IMR-90 (cell line): ENCODE measurements at regions not wholly inside any gene's neighbourhood (a gene's known extent, or its start where the extent isn't known, plus 50 kb on each side); places are given as distances from the start of the nearest gene placed in this dataset.

ENCODE experiments used
- ATAC-seq: fragments of 200-7000 bp; cut with Tn5 transposase; 2 replicates; pipeline ENCODE4 v1.9.1; 2020; ENCODE audit warnings: low read depth, mild to moderate bottlenecking, moderate library complexity
- BruUV-seq: library from RNA; stranded (reverse); fragments of 400-500 nt; replicated peaks from 2 replicates; lab custom pipeline; 2021; lab: Mats Ljungman, UMichigan
- CTCF ChIA-PET: fragments of 300-600 bp; formaldehyde crosslinking; extraction: SDS; loops from one replicate; lab custom pipeline; 2021; ENCODE audit warnings: antibody characterized with exemption; lab: Yijun Ruan, JAX
- POLR2A ChIA-PET: fragments of 300-600 bp; sonication (Branson Sonifier 250); formaldehyde crosslinking; loops from one replicate; lab custom pipeline; 2022; ENCODE audit warnings: antibody characterized with exemption; ENCODE audit not compliant: unreplicated experiment; lab: Charles Lee
- DNase-seq: peaks from one replicate; pipeline ENCODE4 v3.0.0; 2013
- H2AFZ ChIP-seq: replicated peaks from 2 replicates; pipeline ENCODE3; 2013; ENCODE audit warnings: low read length, mild to moderate bottlenecking; ENCODE audit not compliant: poor library complexity
- H2AK5ac ChIP-seq: 2 replicates; pipeline ENCODE4 v1.6.1; 2013; ENCODE audit warnings: low read depth, low read length, inconsistent platforms
- H2AK9ac ChIP-seq: replicated peaks from 2 replicates; pipeline ENCODE3; 2013; ENCODE audit warnings: mild to moderate bottlenecking, low read depth, low read length, moderate library complexity; ENCODE audit not compliant: poor library complexity
- H2BK120ac ChIP-seq: 2 replicates; pipeline ENCODE4 v1.6.1; 2013; ENCODE audit warnings: low read depth, low read length, inconsistent platforms
- H2BK15ac ChIP-seq: 3 replicates; pipeline ENCODE4 v1.6.1; 2013; ENCODE audit warnings: low read depth, low read length, inconsistent platforms
- H2BK20ac ChIP-seq: 2 replicates; pipeline ENCODE4 v1.6.1; 2013; ENCODE audit warnings: low read depth, mild to moderate bottlenecking, inconsistent platforms, low read length, moderate library complexity
- H2BK5ac ChIP-seq: 2 replicates; pipeline ENCODE4 v1.6.1; 2013; ENCODE audit warnings: mild to moderate bottlenecking, low read depth, low read length, inconsistent platforms; ENCODE audit not compliant: poor library complexity, severe bottlenecking
- H3K14ac ChIP-seq: replicated peaks from 2 replicates; pipeline ENCODE4 v1.6.1; 2013; ENCODE audit warnings: low read depth, low read length, inconsistent platforms
- H3K18ac ChIP-seq: 2 replicates; pipeline ENCODE4 v1.6.1; 2013; ENCODE audit warnings: low read depth, low read length, control low read depth
- H3K23ac ChIP-seq: 2 replicates; pipeline ENCODE4 v1.6.1; 2013; ENCODE audit warnings: low read depth, low read length, inconsistent platforms
- H3K27ac ChIP-seq: 2 replicates; pipeline ENCODE4 v1.5.1; 2013; ENCODE audit warnings: mild to moderate bottlenecking, control low read depth, low read length; ENCODE audit not compliant: insufficient read depth
- H3K27me3 ChIP-seq: 2 replicates; pipeline ENCODE4 v1.6.1; 2013; ENCODE audit warnings: low read length; ENCODE audit not compliant: control insufficient read depth, insufficient read depth
- H3K36me3 ChIP-seq: 2 replicates; pipeline ENCODE4 v1.6.1; 2013; ENCODE audit warnings: low read length, mixed read lengths; ENCODE audit not compliant: control insufficient read depth, insufficient read depth
- H3K4ac ChIP-seq: 2 replicates; pipeline ENCODE4 v1.6.1; 2013; ENCODE audit warnings: low read depth, low read length, inconsistent platforms
- H3K4me1 ChIP-seq: 2 replicates; pipeline ENCODE4 v1.6.1; 2013; ENCODE audit warnings: low read length, mixed read lengths; ENCODE audit not compliant: control insufficient read depth, insufficient read depth
- H3K4me2 ChIP-seq: 2 replicates; pipeline ENCODE4 v1.6.1; 2013; ENCODE audit warnings: low read depth, mild to moderate bottlenecking, control low read depth, low read length, moderate library complexity
- H3K4me3 ChIP-seq: 2 replicates; pipeline ENCODE4 v1.5.1; 2013; ENCODE audit warnings: low read depth, mild to moderate bottlenecking, control low read depth, low read length, moderate library complexity; ENCODE audit not compliant: insufficient read depth
- H3K56ac ChIP-seq: 2 replicates; pipeline ENCODE4 v1.6.1; 2013; ENCODE audit warnings: low read length, inconsistent platforms; ENCODE audit not compliant: insufficient read depth; ENCODE audit errors: extremely low read depth
- H3K79me1 ChIP-seq, 2 experiments: 2 replicates each; pipeline ENCODE4 v1.6.1; 2013; ENCODE audit warnings: low read length in 2 of 2, inconsistent platforms in 1 of 2, low read depth in 1 of 2
- H3K9ac ChIP-seq: 2 replicates; pipeline ENCODE4 v1.6.1; 2013; ENCODE audit warnings: low read depth, low read length, control low read depth
- H3K9me1 ChIP-seq: 2 replicates; pipeline ENCODE4 v1.6.1; 2013; ENCODE audit warnings: low read length, inconsistent platforms; ENCODE audit not compliant: insufficient read depth
- H3K9me3 ChIP-seq: 2 replicates; pipeline ENCODE4 v1.6.1; 2013; ENCODE audit warnings: low read length; ENCODE audit not compliant: control insufficient read depth, insufficient read depth
- H4K20me1 ChIP-seq: 2 replicates; pipeline ENCODE4 v1.6.1; 2013; ENCODE audit warnings: low read length, inconsistent platforms; ENCODE audit not compliant: insufficient read depth
- H4K5ac ChIP-seq: 2 replicates; pipeline ENCODE4 v1.6.1; 2013; ENCODE audit warnings: mild to moderate bottlenecking, low read depth, low read length, control low read depth
- H4K8ac ChIP-seq, 2 experiments: 2 replicates each; pipeline ENCODE4 v1.6.1; 2013; ENCODE audit warnings: low read depth in 2 of 2, low read length in 2 of 2, control low read depth in 1 of 2, inconsistent platforms in 1 of 2
- H4K91ac ChIP-seq: 2 replicates; pipeline ENCODE4 v1.6.1; 2013; ENCODE audit warnings: low read depth, low read length, inconsistent platforms; ENCODE audit not compliant: insufficient read depth
- BHLHE40 ChIP-seq: fragments of 150-350 bp; IDR thresholded peaks from 2 replicates; pipeline ENCODE4 v1.6.1; 2016; ENCODE audit warnings: mild to moderate bottlenecking, low read depth, low read length
- CEBPB ChIP-seq: IDR thresholded peaks from 2 replicates; pipeline ENCODE4 v1.6.1; 2012; ENCODE audit warnings: low read depth, low read length, improper control_type of control experiment
- CHD1 ChIP-seq: IDR thresholded peaks from 2 replicates; pipeline ENCODE4 v1.6.1; 2012; ENCODE audit warnings: low read depth, low read length, improper control_type of control experiment
- CTCF ChIP-seq: conservative IDR thresholded peaks from 2 replicates; pipeline ENCODE4 v1.5.1; 2012; ENCODE audit warnings: mild to moderate bottlenecking, low read depth, low read length, improper control_type of control experiment
- ELK1 ChIP-seq: fragments of 150-350 bp; IDR thresholded peaks from 2 replicates; pipeline ENCODE4 v1.6.1; 2016; ENCODE audit warnings: low read depth, mild to moderate bottlenecking, low read length, moderate library complexity, borderline replicate concordance
- MAZ ChIP-seq: IDR thresholded peaks from 2 replicates; pipeline ENCODE4 v1.6.1; 2012; ENCODE audit warnings: low read depth, mild to moderate bottlenecking, low read length, improper control_type of control experiment, moderate library complexity, borderline replicate concordance
- NFE2L2 ChIP-seq: fragments of 150-350 bp; IDR thresholded peaks from 2 replicates; pipeline ENCODE4 v1.6.1; 2016; ENCODE audit warnings: low read depth, mild to moderate bottlenecking, low read length
- RAD21 ChIP-seq: IDR thresholded peaks from 2 replicates; pipeline ENCODE4 v1.6.1; 2012; ENCODE audit warnings: low read length, improper control_type of control experiment
- USF2 ChIP-seq: fragments of 150-350 bp; IDR thresholded peaks from 2 replicates; pipeline ENCODE4 v1.6.1; 2017; ENCODE audit warnings: mild to moderate bottlenecking, antibody characterized with exemption, low read length, low read depth
- WGBS, 2 experiments: methylation state at CpG; one replicate each; pipeline versions ENCODE4 v1.1.5 to v1.1.7; 2013; ENCODE audit warnings: missing lambda C conversion rate in 2 of 2; ENCODE audit not compliant: insufficient read length in 1 of 2; ENCODE audit errors: extremely low coverage in 2 of 2; 5-methylcytosine and 5-hydroxymethylcytosine counted together
- dilution Hi-C: fragments of 300-500 bp; cut with HindIII; formaldehyde crosslinking; loops from one replicate; pipeline ENCODE4 v1.14.3; 2018; ENCODE audit warnings: low sequenced_read_pairs; ENCODE audit not compliant: unreplicated experiment
- in situ Hi-C: fragments of 300-500 bp; cut with MboI; formaldehyde crosslinking; loops from 3 replicates; pipeline ENCODE4 v1.14.3; 2019; ENCODE audit warnings: low sequenced_read_pairs, inconsistent platforms, mixed read lengths
- intact Hi-C: fragments of 100-400 bp; cut with micrococcal nuclease; formaldehyde crosslinking; loops from 2 replicates; pipeline ENCODE4 v1.10.0; 2022

GRCh38 chrX:139204571-139204897 is 326.0 kb upstream of the F9 start:
- Histone ChIP-seq H2AFZ (no peak overlapping the region), H3K79me1 (no peaks in the 10 kb centered on the region), H4K5ac (no peak overlapping the region), H3K27me3 (peaks cover 10% of the 10 kb centered on the region; the same call in 1 of the 2 replicates), H3K4ac (no peak overlapping the region), H3K18ac (no peak overlapping the region), H4K8ac (no peak overlapping the region), H4K20me1 (no peaks in the 10 kb centered on the region), H3K4me2 (no peak overlapping the region; the same call in 1 of the 2 replicates), H4K91ac (no peak overlapping the region), H2AK5ac (no peak overlapping the region), H3K36me3 (no peaks in the 10 kb centered on the region), H3K4me1 (no peaks in the 10 kb centered on the region), H3K23ac (no peak overlapping the region), H2BK20ac (no peak overlapping the region), H2BK120ac (no peak overlapping the region), H2AK9ac (no peak overlapping the region), H3K56ac (no peak overlapping the region), H3K9ac (no peak overlapping the region), H3K14ac (no peak overlapping the region), H3K27ac (no peak overlapping the region), H3K9me1 (no peaks in the 10 kb centered on the region), H2BK15ac (no peak overlapping the region), H2BK5ac (no peak overlapping the region), H3K9me3 (no peaks in the 10 kb centered on the region; the same call in 1 of the 2 replicates), H3K4me3 (no peak overlapping the region; the same call in 1 of the 2 replicates)
- intact Hi-C loops (no loop called here), in situ Hi-C loops (no loop called here), dilution Hi-C loops (no loop called here)
- no CpG with 5 or more reads among the region's 20 CpGs for WGBS, 2 experiments
- DNase-seq (no peak), ATAC-seq (0 out of 2 replicates have a peak, but pooled peaks have one; percentile 12)
- POLR2A ChIA-PET, result no interaction called here
- BruUV-seq, result no TSS peak
- TF ChIP-seq CTCF (no peak), MAZ (no peak), RAD21 (no peak), CHD1 (no peak), ELK1 (no peak), NFE2L2 (no peak), USF2 (no peak), BHLHE40 (no peak), CEBPB (no peak)
- CTCF ChIA-PET, result no interaction called here
